ENCODE measurements at regions not wholly inside any gene's neighbourhood (a gene's known extent, or its start where the extent isn't known, plus 50 kb on each side); places are given as distances from the start of the nearest gene placed in this dataset.

DNA sequence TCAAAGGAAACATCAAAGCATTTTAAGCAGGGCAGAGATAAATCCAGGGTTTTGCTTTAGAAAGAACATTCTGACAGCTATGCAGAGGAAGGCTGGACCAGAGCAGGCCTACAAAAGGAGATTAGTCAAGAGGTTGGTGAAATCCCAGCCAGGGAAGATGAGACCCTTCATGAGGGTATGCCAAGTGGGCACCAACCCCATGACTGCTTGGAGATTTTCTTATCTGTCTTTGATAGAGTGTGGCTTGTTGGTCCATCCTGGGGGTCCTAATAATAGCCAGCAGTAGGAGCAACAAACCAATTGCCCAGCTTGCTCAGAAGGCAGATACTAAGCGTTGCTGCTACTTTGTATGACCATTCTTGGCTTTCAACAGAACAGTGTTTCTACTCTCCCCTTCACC is 895.4 kb downstream of the EPHA4 start:
- H3K27ac ChIP-seq, result no peak overlapping the region
- TF ChIP-seq, protein P1, sequence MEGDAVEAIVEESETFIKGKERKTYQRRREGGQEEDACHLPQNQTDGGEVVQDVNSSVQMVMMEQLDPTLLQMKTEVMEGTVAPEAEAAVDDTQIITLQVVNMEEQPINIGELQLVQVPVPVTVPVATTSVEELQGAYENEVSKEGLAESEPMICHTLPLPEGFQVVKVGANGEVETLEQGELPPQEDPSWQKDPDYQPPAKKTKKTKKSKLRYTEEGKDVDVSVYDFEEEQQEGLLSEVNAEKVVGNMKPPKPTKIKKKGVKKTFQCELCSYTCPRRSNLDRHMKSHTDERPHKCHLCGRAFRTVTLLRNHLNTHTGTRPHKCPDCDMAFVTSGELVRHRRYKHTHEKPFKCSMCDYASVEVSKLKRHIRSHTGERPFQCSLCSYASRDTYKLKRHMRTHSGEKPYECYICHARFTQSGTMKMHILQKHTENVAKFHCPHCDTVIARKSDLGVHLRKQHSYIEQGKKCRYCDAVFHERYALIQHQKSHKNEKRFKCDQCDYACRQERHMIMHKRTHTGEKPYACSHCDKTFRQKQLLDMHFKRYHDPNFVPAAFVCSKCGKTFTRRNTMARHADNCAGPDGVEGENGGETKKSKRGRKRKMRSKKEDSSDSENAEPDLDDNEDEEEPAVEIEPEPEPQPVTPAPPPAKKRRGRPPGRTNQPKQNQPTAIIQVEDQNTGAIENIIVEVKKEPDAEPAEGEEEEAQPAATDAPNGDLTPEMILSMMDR (IDR thresholded peaks at IDR 0.05), result no peak
- H3K27me3 ChIP-seq, result no peaks in the 10 kb centered on the region
- no peak overlapping the region for H3K4me3 ChIP-seq
- ATAC-seq (no peak), DNase-seq (no peak)
- H3K4me1 ChIP-seq, result no peaks in the 10 kb centered on the region
- intact Hi-C loops (cut with DNase I), result no loop called here
- no peaks in the 10 kb centered on the region for H3K36me3 ChIP-seq
- no peaks in the 10 kb centered on the region for H3K9me3 ChIP-seq

DNA sequence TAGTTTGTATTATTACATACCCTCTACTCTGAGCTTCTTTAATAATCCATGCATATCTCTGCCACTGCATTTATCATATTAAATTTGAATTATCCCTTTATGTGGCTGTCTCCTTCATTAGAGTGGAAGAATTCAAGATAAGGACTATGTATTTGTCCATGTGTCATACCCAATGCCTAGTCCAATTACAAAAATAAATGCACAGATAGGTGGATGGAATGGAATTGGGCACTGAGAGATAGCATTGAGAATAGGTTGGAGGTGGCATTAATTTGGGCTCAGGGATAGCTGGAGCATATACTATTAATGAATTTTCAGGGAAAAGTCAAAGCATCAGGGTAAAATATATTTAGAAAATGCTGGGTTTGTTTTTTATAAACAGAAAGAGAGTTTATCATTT is 893.2 kb downstream of the EPHA4 start:
- Histone ChIP-seq H3K36me3 (no peaks in the 10 kb centered on the region), H3K27me3 (no peaks in the 10 kb centered on the region), H3K4me1 (no peaks in the 10 kb centered on the region), H3K4me3 (no peak overlapping the region), H3K9me3 (no peaks in the 10 kb centered on the region), H3K27ac (no peak overlapping the region)
- intact Hi-C loops (cut with DNase I), result no loop called here
- no peak for ATAC-seq
- DNase-seq, result no peak
- TF ChIP-seq, protein P1 (IDR thresholded peaks at IDR 0.05), result no peak

DNA sequence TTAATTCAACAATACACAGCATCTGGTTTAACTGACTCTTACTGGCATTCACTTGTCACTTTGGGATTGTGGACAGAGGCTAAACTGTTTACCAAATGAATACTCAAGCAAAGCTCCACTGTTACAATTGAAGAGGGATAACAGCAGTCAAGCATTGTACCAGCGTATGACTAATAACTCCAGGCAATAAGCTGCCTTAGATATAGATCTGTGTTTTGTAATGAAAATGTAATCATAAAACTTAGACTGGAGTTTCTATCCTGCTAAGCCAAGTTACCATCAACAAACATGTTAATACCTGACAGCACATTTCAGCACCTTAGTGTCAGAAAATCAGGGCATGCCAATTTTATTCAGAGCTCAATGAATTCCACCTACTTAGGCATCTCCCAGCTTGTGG is 889.5 kb downstream of the EPHA4 start:
- no peaks in the 10 kb centered on the region for H3K4me1 ChIP-seq
- intact Hi-C loops (cut with DNase I), result no loop called here
- no peak overlapping the region for H3K4me3 ChIP-seq
- TF ChIP-seq, protein P1 (IDR thresholded peaks at IDR 0.05), result no peak
- no peak for DNase-seq
- H3K27ac ChIP-seq, result no peak overlapping the region
- no peak for ATAC-seq
- H3K9me3 ChIP-seq, result no peaks in the 10 kb centered on the region
- no peaks in the 10 kb centered on the region for H3K27me3 ChIP-seq
- no peaks in the 10 kb centered on the region for H3K36me3 ChIP-seq

DNA sequence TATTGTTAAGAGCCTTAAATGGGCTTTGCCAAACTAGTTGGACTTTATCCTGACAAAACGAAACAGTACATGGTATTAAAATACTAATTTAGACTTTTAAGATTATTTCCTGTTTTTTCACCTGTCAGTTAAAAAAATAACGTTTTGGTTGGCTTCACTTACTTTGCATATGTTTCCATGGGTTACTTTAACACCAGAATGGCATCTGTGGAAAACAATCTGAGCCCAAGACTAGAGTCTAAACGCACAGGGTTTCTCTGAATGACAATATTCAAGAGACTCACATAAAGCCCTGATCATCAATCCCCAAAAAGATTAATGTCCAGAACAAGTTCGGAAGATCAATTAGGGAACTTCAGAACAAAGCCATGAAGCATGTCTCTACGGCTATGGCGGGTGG is 888.0 kb downstream of the EPHA4 start:
- TF ChIP-seq, protein P1 (IDR thresholded peaks at IDR 0.05), result no peak
- Histone ChIP-seq H3K9me3 (no peaks in the 10 kb centered on the region), H3K36me3 (no peaks in the 10 kb centered on the region), H3K4me3 (no peak overlapping the region), H3K27ac (no peak overlapping the region), H3K27me3 (no peaks in the 10 kb centered on the region), H3K4me1 (no peaks in the 10 kb centered on the region)
- intact Hi-C loops (cut with DNase I), result no loop called here
- DNase-seq (no peak), ATAC-seq (no peak)

DNA sequence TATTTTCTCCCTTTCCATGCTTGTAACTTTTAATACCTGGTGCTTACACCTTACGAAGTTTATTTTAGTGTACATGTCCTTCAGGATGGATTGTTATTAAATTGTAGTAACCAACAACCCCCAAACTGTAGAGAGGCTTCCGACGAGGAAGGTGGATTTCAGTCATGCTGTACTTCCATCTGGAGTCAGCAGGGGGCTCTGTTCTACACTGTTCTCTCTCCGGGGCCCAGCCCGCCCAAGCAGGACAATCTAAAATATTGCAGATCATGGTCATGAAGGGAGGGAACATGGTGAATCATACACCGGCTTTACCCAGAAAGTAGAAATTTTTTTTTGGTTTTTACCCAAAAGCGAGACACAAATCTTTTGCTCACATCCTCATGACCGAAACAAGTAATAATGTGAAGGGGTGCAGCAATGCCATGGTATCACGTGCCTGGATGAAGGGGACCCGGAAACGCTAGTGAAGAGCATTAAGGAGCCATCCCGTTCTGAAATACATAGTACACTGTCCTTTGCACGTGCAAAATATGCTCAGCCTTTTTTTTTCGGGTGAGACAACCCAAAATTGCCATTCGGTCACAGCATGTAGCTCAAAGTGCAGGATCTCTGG is 884.8 kb downstream of the EPHA4 start:
- Histone ChIP-seq H3K27ac (no peak overlapping the region), H3K36me3 (no peaks in the 10 kb centered on the region), H3K27me3 (no peaks in the 10 kb centered on the region), H3K4me3 (no peak overlapping the region), H3K4me1 (no peaks in the 10 kb centered on the region), H3K9me3 (no peaks in the 10 kb centered on the region)
- TF ChIP-seq, protein P1 (IDR thresholded peaks at IDR 0.05), result peak; percentile 73 to 92
- ATAC-seq, result peak; percentile 98
- DNase-seq, result peak in 3 of 4 donors; percentile 44 to 67 (median 49)
- intact Hi-C loops (cut with DNase I), result loop anchor here in 1 of 2 donors (5.0 kb wide), 1 partner anchor 885 kb away; the partner anchor contains the start of gene EPHA4
